ENCODE measurements at regions not wholly inside any gene's neighbourhood (a gene's known extent, or its start where the extent isn't known, plus 50 kb on each side); places are given as distances from the start of the nearest gene placed in this dataset.

DNA sequence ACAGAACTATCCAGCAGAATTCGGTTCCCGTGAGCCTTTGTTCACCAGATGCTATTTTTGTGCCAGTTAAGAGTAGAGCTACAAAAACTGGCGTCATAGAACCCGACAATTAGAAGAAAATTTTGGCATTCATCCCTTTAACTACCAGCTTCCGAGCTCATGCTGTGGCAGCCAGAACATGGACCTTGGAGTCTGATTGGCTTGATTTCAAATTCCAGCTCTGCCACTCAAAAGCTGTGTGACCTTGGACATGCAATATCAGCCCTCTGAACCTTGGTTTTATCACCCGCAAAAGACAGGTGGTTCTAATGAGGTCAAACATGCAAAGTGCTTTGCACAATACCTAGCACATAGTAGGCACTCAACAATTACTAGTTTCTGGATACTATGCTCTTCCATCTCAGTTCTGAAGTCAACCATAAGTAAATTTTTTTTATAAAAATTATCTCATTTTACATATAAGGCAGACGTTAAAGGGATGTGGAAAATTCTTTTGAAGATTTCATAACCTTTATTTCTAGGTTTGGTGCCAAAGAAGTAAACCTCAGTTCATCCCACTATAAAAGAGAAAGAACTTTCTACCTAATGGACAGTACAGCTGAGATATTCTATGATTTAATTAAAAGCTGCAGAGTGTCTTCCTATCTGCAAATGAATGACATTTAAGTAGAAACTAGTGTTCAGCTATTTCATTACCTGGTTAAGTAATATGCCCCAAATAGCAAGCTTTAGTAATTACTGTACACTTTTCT, 331.5 kb downstream of the HAPSTR1 start:
- Histone ChIP-seq H3K27ac (replicated peaks in 1 of 4) (no peak overlapping the region), H3K4me3 (no peak overlapping the region), H3K27me3 (no peaks in the 10 kb centered on the region), H3K9me3 (no peaks in the 10 kb centered on the region), H3K4me1 (peaks cover 0 to 17% (median 12%) of the 10 kb centered on the region in 4 donors), H3K36me3 (no peaks in the 10 kb centered on the region)
- WGBS: 55% methylated on average over 7 of the region's 7 CpGs
- DNase-seq (ENCODE audit: extremely low spot score): no peak
- TF ChIP-seq POLR2AphosphoS5 (IDR thresholded peaks at IDR 0.05): no peak
- intact Hi-C loops (cut with DNase I): no loop called here

DNA sequence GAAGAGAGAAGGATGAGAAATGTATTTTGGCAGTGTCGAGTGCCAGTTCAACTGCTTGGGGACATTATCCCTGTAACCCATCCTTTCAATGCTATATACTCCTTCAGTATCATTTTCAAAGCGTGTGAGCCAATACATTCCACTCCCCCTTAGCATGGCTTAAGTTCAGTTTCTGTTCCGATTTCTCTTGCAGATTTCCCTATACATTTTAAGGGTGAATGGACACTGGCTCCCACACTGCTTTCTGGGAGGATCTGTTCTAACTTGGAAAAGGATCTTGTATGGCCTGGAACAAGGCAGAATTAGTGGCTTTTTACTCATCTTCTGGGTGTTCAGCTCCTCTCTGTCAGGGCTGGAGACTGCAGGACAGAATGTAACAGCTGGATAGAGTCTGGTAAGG, 333.8 kb downstream of the HAPSTR1 start:
- H3K4me1 ChIP-seq: peaks cover 0 to 17% (median 12%) of the 10 kb centered on the region in 4 donors
- no peak for TF ChIP-seq EP300 (IDR thresholded peaks at IDR 0.05)
- TF ChIP-seq POLR2AphosphoS5 (IDR thresholded peaks at IDR 0.05): no peak
- TF ChIP-seq, protein P1, sequence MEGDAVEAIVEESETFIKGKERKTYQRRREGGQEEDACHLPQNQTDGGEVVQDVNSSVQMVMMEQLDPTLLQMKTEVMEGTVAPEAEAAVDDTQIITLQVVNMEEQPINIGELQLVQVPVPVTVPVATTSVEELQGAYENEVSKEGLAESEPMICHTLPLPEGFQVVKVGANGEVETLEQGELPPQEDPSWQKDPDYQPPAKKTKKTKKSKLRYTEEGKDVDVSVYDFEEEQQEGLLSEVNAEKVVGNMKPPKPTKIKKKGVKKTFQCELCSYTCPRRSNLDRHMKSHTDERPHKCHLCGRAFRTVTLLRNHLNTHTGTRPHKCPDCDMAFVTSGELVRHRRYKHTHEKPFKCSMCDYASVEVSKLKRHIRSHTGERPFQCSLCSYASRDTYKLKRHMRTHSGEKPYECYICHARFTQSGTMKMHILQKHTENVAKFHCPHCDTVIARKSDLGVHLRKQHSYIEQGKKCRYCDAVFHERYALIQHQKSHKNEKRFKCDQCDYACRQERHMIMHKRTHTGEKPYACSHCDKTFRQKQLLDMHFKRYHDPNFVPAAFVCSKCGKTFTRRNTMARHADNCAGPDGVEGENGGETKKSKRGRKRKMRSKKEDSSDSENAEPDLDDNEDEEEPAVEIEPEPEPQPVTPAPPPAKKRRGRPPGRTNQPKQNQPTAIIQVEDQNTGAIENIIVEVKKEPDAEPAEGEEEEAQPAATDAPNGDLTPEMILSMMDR (IDR thresholded peaks at IDR 0.05): no peak
- no peak for TF ChIP-seq POLR2A (IDR thresholded peaks at IDR 0.05; ENCODE audit: low read depth)
- H3K36me3 ChIP-seq: no peaks in the 10 kb centered on the region
- H3K9me3 ChIP-seq: no peaks in the 10 kb centered on the region
- no peak for DNase-seq (ENCODE audit: extremely low spot score)
- no peak overlapping the region for H3K27ac ChIP-seq (replicated peaks in 1 of 4)
- H3K27me3 ChIP-seq: no peaks in the 10 kb centered on the region
- 35% methylated on average over 3 of the region's 3 CpGs for WGBS
- intact Hi-C loops (cut with DNase I): no loop called here
- H3K4me3 ChIP-seq: no peak overlapping the region

DNA sequence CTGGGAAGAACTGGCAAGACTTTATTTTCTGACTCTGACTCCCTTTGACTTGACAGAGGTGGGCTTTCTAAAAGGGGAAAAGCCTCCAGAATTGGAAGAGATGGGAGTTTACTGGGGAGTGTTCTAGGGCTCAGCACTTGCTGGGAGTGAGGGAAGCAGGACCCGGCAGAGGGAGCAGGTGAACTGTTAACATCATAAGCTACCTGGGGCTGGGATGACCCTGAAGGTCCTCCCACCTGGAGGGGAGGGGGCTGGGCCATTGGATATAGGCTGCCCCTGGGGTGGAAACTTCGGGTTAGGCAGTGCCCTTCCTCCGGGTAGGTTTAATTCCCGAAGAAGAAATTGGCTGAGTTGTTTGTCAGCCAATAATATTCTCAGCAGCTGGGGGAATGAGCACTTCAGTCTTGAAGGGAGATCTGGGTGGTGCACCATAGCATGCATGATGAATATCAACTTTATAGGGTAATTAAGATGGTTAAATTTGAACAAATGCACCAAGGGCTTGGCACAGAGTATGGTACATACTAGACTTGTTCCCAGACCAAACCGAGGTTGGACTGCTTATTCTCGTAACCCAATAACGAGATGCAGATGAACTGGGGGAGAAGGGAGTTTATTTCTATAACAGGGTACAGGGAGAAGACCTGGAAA, 337.0 kb downstream of the HAPSTR1 start:
- intact Hi-C loops (cut with DNase I): no loop called here
- TF ChIP-seq, protein P1 (IDR thresholded peaks at IDR 0.05): no peak
- TF ChIP-seq EP300 (IDR thresholded peaks at IDR 0.05) (no peak), POLR2A (IDR thresholded peaks at IDR 0.05; ENCODE audit: low read depth) (no peak), POLR2AphosphoS5 (IDR thresholded peaks at IDR 0.05) (no peak)
- DNase-seq (ENCODE audit: extremely low spot score): peak; percentile 72
- no peaks in the 10 kb centered on the region for H3K36me3 ChIP-seq
- no peaks in the 10 kb centered on the region for H3K9me3 ChIP-seq
- H3K4me1 ChIP-seq: peaks cover 0 to 17% (median 12%) of the 10 kb centered on the region in 4 donors
- H3K27me3 ChIP-seq: no peaks in the 10 kb centered on the region
- no peak overlapping the region for H3K4me3 ChIP-seq
- H3K27ac ChIP-seq (replicated peaks in 1 of 4): no peak overlapping the region
- WGBS: 86% methylated on average over 5 of the region's 7 CpGs

DNA sequence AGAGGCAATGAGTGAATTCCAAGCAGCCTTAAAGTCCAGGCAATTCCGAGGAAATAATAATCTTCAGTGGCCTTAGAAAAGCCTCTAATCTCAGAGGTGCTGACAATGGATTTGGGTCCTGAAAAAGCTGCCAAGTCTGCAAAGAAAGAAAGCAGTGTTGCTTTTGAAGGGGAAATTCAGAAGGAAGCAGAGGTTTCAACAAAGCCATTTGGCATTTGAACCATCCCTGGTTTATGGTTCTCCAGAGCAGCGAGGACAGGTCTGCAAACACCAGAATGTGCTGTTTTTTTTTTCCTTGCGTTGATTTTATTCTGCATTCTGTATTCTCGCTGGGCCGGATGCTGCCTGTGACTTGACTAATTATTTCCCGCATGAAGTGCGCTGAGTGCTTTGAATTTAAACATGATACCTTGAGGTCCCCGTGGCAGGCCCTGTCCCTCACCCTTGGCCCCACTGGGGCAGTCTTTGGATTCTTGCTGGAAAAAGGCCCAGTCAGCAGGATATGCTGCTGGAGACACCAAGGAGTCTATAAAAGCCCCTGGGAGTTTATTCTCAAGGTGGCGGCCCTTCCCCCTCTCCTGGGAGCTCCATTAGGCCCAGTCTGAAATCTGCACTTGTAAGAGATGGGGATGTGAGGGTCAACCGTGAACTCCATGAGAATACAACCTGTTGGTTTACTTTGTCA, 338.3 kb downstream of the HAPSTR1 start:
- Histone ChIP-seq H3K4me1 (peaks cover 0 to 17% (median 12%) of the 10 kb centered on the region in 4 donors), H3K27ac (replicated peaks in 1 of 4) (no peak overlapping the region), H3K9me3 (no peaks in the 10 kb centered on the region), H3K4me3 (no peak overlapping the region), H3K27me3 (no peaks in the 10 kb centered on the region), H3K36me3 (no peaks in the 10 kb centered on the region)
- WGBS: 88% methylated on average over 10 of the region's 10 CpGs
- TF ChIP-seq POLR2A (IDR thresholded peaks at IDR 0.05; ENCODE audit: low read depth) (no peak), EP300 (IDR thresholded peaks at IDR 0.05) (no peak)
- intact Hi-C loops (cut with DNase I): no loop called here
- DNase-seq (ENCODE audit: extremely low spot score): peak; percentile 81

DNA sequence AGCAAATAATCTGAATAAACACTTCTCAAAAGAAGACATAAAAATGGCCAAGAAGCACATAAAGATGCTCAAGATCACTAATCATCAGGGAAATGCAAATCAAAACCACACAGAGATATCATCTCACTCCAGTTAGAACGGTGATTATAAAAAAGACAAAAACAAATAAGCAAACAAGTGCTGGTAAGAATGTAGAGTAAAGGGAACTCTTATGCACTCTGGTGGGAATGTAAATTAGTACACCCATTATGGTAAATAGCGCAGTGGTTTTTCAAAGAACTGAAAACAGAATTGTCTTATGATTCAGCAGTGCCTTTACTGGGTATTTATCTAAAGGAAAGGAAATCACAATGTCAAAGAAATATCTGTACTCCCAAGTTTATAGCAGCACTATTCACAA, 343.2 kb downstream of the HAPSTR1 start:
- intact Hi-C loops (cut with DNase I): no loop called here
- Histone ChIP-seq H3K4me1 (no peaks in the 10 kb centered on the region), H3K27me3 (no peaks in the 10 kb centered on the region), H3K9me3 (no peaks in the 10 kb centered on the region), H3K36me3 (no peaks in the 10 kb centered on the region), H3K4me3 (no peak overlapping the region), H3K27ac (replicated peaks in 1 of 4) (no peak overlapping the region)
- WGBS: 77% methylated on average over 2 of the region's 2 CpGs
- no peak for TF ChIP-seq EP300 (IDR thresholded peaks at IDR 0.05)
- TF ChIP-seq POLR2A (IDR thresholded peaks at IDR 0.05; ENCODE audit: low read depth): no peak
- TF ChIP-seq, protein P1 (IDR thresholded peaks at IDR 0.05): no peak
- no peak for TF ChIP-seq POLR2AphosphoS5 (IDR thresholded peaks at IDR 0.05)
- DNase-seq (ENCODE audit: extremely low spot score): no peak
